PFSK-1 (cell line): ENCODE measurements at regions not wholly inside any gene's neighbourhood (a gene's known extent, or its start where the extent isn't known, plus 50 kb on each side); places are given as distances from the start of the nearest gene placed in this dataset.

Experiments
- POLR2AphosphoS5 ChIP-seq: IDR thresholded peaks from 2 replicates; pipeline ENCODE4 v1.6.1; 2012; ENCODE audit warnings: low read depth, mild to moderate bottlenecking, control low read depth, low read length, moderate library complexity
- REST ChIP-seq, 2 experiments: IDR thresholded peaks; 2 replicates each; pipeline versions ENCODE4 v1.6.1 to v1.8.0; 2011 to 2012; ENCODE audit warnings: low read depth in 2 of 2, low read length in 2 of 2, control low read depth in 1 of 2, inconsistent platforms in 1 of 2, mild to moderate bottlenecking in 1 of 2, moderate library complexity in 1 of 2; ENCODE audit not compliant: insufficient read depth in 1 of 2
- SIN3A ChIP-seq: IDR thresholded peaks from 2 replicates; pipeline ENCODE4 v1.6.1; 2012; ENCODE audit warnings: mild to moderate bottlenecking, low read length, moderate library complexity, borderline replicate concordance; ENCODE audit not compliant: insufficient read depth
- TAF1 ChIP-seq: IDR thresholded peaks from 2 replicates; pipeline ENCODE4 v1.6.1; 2012; ENCODE audit warnings: low read length, control low read depth, borderline replicate concordance; ENCODE audit not compliant: insufficient read depth

GRCh38 chr13:81686877-81687276 lies 1346.0 kb upstream of the SPRY2 start:
- TF ChIP-seq REST (IDR thresholded peaks at IDR 0.05; ENCODE audit: insufficient read depth in 1 of 2, low read depth in 2 of 2, low read length in 2 of 2) = no peak
- TF ChIP-seq POLR2AphosphoS5 = no peak
- TF ChIP-seq SIN3A = no peak
- TF ChIP-seq TAF1 = no peak
